Right lobe of liver (tissue), 6 donors: ENCODE measurements at regions not wholly inside any gene's neighbourhood (a gene's known extent, or its start where the extent isn't known, plus 50 kb on each side); places are given as distances from the start of the nearest gene placed in this dataset.

Experiments used
- ATAC-seq, 4 donors: fragments of 200-7000 bp; cut with Tn5 transposase; one replicate each; pipeline ENCODE4 v1.9.1; 2020; ENCODE audit warnings: mild to moderate bottlenecking in 4 of 4, moderate library complexity in 4 of 4
- DNase-seq, 3 donors: peaks; one replicate each; pipeline ENCODE4 v3.0.0-alpha.2; 2020
- H3K27ac ChIP-seq, 3 donors: fragments of 200-600 bp; one replicate each; pipeline ENCODE4 v1.8.0; 2022
- H3K27me3 ChIP-seq, 2 donors: fragments of 200-600 bp; one replicate each; pipeline ENCODE4 v1.8.0; 2022
- H3K36me3 ChIP-seq, 4 donors: fragments of 200-600 bp; sonication (generic) in 1 of 4; one replicate each; pipeline versions ENCODE4 v1.5.1 to v1.8.0; 2017 to 2022; ENCODE audit warnings: control low read depth in 1 of 4
- H3K4me1 ChIP-seq, 4 donors: fragments of 200-600 bp; sonication (generic) in 1 of 4; one replicate each; pipeline versions ENCODE4 v1.5.1 to v1.8.0; 2017 to 2022; ENCODE audit warnings: control low read depth in 1 of 4
- H3K4me3 ChIP-seq, 3 donors: fragments of 200-600 bp; one replicate each; pipeline ENCODE4 v1.8.0; 2022
- H3K9me3 ChIP-seq, 4 donors: fragments of 200-600 bp; sonication (generic) in 1 of 4; one replicate each; pipeline versions ENCODE4 v1.5.1 to v1.8.0; 2017 to 2022; ENCODE audit warnings: control low read depth in 1 of 4
- CTCF ChIP-seq, 4 donors: fragments of 200-600 bp in 3 of 4; fragments of 450-650 bp in 1 of 4; IDR thresholded peaks; one replicate each; pipeline versions ENCODE4 v1.5.1 to v1.8.0; 2016 to 2022; ENCODE audit warnings: antibody characterized with exemption in 4 of 4, mild to moderate bottlenecking in 2 of 4
- POLR2A ChIP-seq: fragments of 450-650 bp; IDR thresholded peaks from one replicate; pipeline ENCODE4 v1.6.1; 2017; ENCODE audit warnings: antibody characterized with exemption, mild to moderate bottlenecking
- WGBS: methylation state at CpG from one replicate; pipeline ENCODE4 v1.1.6; 2018; ENCODE audit warnings: low coverage, low lambda C conversion rate; ENCODE audit not compliant: insufficient coverage; ENCODE audit errors: missing lambda C conversion rate; 5-methylcytosine and 5-hydroxymethylcytosine counted together
- intact Hi-C, 2 donors: fragments of 100-400 bp; cut with DNase I; formaldehyde crosslinking; loops; one replicate each; pipeline versions ENCODE4 v1.11.2 to v1.14.1; 2022
- donor health status: DM: no; HTN: yes; CAD: no.
- donor health status: DM: no; HTN: no; CAD: no.
- donor health status: DM: no; HTN: no; CAD: no.
- donor health status: DM: no; HTN: yes; CAD: no.
- donor health status: DM: no; HTN: yes; CAD: no.

GRCh38 chr9:7932767-7933166, 133.2 kb upstream of the DMAC1 start:
- no peak for TF ChIP-seq POLR2A
- TF ChIP-seq CTCF (IDR thresholded peaks at IDR 0.05) = no peak
- 44% methylated on average over 4 of the region's 4 CpGs for WGBS

GRCh38 chr9:7930613-7931012, 131.0 kb upstream of the DMAC1 start:
- Histone ChIP-seq H3K4me1 (no peaks in the 10 kb centered on the region), H3K36me3 (no peaks in the 10 kb centered on the region), H3K9me3 (no peaks in the 10 kb centered on the region), H3K4me3 (no peak overlapping the region), H3K27me3 (no peaks in the 10 kb centered on the region), H3K27ac (no peak overlapping the region)
- TF ChIP-seq POLR2A (no peak), CTCF (IDR thresholded peaks at IDR 0.05) (no peak)
- WGBS = 37% methylated on average over 2 of the region's 2 CpGs
- ATAC-seq (no peak), DNase-seq (no peak)
- intact Hi-C loops = no loop called here

More at GRCh38 chr9:7932767-7933166, 133.2 kb upstream of the DMAC1 start:
- DNase-seq (no peak), ATAC-seq (no peak)
- no peaks in the 10 kb centered on the region for H3K4me1 ChIP-seq
- H3K27me3 ChIP-seq = no peaks in the 10 kb centered on the region
- no peaks in the 10 kb centered on the region for H3K9me3 ChIP-seq
- no peak overlapping the region for H3K27ac ChIP-seq
- no peaks in the 10 kb centered on the region for H3K36me3 ChIP-seq
- intact Hi-C loops = no loop called here
- no peak overlapping the region for H3K4me3 ChIP-seq

- H3K36me3 ChIP-seq = no peaks in the 10 kb centered on the region
- intact Hi-C loops = no loop called here
- no peak overlapping the region for H3K27ac ChIP-seq
- no peak for TF ChIP-seq POLR2A
- no peak for TF ChIP-seq CTCF (IDR thresholded peaks at IDR 0.05)
- no peak for DNase-seq
- H3K27me3 ChIP-seq = no peaks in the 10 kb centered on the region
- H3K4me1 ChIP-seq = no peaks in the 10 kb centered on the region
- ATAC-seq = no peak
- 56% methylated on average over 6 of the region's 6 CpGs for WGBS
- no peak overlapping the region for H3K4me3 ChIP-seq
- no peaks in the 10 kb centered on the region for H3K9me3 ChIP-seq
Measured at GRCh38 chr9:7921545-7922197, 122.1 kb upstream of the DMAC1 start.

- intact Hi-C loops = no loop called here
- Histone ChIP-seq H3K9me3 (no peaks in the 10 kb centered on the region), H3K27ac (no peak overlapping the region), H3K4me3 (no peak overlapping the region), H3K27me3 (no peaks in the 10 kb centered on the region), H3K4me1 (no peaks in the 10 kb centered on the region), H3K36me3 (no peaks in the 10 kb centered on the region)
- TF ChIP-seq CTCF (IDR thresholded peaks at IDR 0.05) = no peak
- no peak for TF ChIP-seq POLR2A
- no peak for ATAC-seq
- no peak for DNase-seq
Measured at GRCh38 chr9:7912037-7912535, 112.5 kb upstream of the DMAC1 start.
